ENCODE measurements at regions not wholly inside any gene's neighbourhood (a gene's known extent, or its start where the extent isn't known, plus 50 kb on each side); places are given as distances from the start of the nearest gene placed in this dataset.
"Not testable (repeated sequence)": the region's sequence is repeated elsewhere in the genome, so short reads cannot be mapped to it uniquely, and the experiment has no call there.

DNA sequence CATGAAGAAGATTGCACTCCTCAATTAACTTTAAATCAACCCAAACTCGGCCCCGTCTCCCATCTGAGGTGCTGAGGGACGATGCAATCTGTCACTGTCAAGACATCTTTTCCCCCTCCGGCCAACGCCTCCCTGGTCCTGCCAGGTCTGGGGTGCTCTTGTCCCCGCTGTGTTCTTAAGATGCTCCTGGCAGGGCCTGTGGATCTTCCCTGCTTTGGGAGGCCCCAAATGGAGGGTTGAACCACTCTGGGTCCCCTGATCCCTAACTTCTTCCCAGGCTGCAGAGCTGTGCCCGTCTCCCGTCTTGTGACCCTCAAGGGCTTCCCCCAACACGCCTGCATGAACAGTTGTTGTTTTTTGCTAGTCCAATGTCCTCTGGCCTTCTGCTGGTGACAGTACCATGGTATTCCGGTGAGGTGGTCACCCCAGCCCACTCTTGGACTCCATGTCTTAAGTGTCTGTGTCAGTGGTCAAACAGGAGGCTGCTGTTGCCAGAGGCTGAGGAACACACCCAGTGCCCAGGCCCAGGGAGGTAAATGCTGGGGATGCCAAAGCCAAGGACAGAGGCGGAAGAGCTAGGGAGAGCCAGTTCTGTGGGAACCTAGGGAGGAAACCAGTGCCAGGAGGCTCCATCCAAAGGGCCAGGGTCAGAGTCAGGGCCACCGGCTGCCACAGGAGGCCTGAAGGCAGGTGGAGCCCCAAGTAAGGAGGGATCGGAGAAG, 70.6 kb upstream of the SHANK2 start:
- 86% methylated on average over 13 of the region's 13 CpGs for WGBS
- Histone ChIP-seq H3K36me3 (ENCODE audit: control insufficient read depth in 2 of 2, insufficient read depth in 2 of 2, low read length in 1 of 2) (no peaks in the 10 kb centered on the region), H3K27ac (ENCODE audit: low read depth in 1 of 2, low read length in 1 of 2) (no peak overlapping the region), H3K27me3 (ENCODE audit: control insufficient read depth in 2 of 2, insufficient read depth in 1 of 2, low read length in 1 of 2) (no peaks in the 10 kb centered on the region), H3K9me3 (ENCODE audit: control insufficient read depth in 2 of 2, insufficient read depth in 1 of 2, low read length in 1 of 2) (peaks cover 0 to 3% of the 10 kb centered on the region in 2 donors), H3K4me1 (ENCODE audit: control insufficient read depth in 2 of 2, insufficient read depth in 2 of 2, low read length in 2 of 2) (no peaks in the 10 kb centered on the region), H3K4me3 (ENCODE audit: low read length in 2 of 2) (no peak overlapping the region)
- DNase-seq (ENCODE audit: low read depth in 6 of 9, low spot score in 9 of 9), result no peak

DNA sequence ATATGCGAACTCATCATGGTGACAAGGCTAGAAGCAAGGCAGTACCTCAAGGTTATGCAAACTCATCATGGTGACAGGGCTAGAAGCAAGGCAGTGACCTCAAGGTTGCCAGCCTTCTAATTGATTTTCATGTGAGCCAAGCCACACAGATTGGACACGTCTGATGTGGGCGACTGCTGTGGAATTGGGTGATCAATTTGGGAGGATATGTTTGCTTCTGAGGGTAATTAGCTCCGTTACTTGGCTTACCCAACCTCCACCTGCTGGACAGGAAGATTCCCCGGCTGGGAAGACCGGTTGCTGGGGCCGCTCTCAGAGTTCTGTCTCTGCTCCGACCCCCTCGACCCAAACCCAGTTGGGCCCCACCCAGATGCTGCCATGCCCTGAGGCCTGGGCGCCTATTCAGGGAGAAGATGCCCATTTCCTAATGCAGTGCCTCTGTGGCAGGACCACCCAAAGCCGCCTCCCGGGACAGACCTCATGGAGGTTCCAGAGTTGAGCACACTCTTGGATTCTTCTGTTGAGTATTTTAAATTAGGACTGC, 69.9 kb upstream of the SHANK2 start:
- Histone ChIP-seq H3K27me3 (ENCODE audit: control insufficient read depth in 2 of 2, insufficient read depth in 1 of 2, low read length in 1 of 2) (no peaks in the 10 kb centered on the region), H3K4me1 (ENCODE audit: control insufficient read depth in 2 of 2, insufficient read depth in 2 of 2, low read length in 2 of 2) (no peaks in the 10 kb centered on the region), H3K9me3 (ENCODE audit: control insufficient read depth in 2 of 2, insufficient read depth in 1 of 2, low read length in 1 of 2) (peaks cover 0 to 3% of the 10 kb centered on the region in 2 donors), H3K36me3 (ENCODE audit: control insufficient read depth in 2 of 2, insufficient read depth in 2 of 2, low read length in 1 of 2) (no peaks in the 10 kb centered on the region), H3K4me3 (ENCODE audit: low read length in 2 of 2) (no peak overlapping the region), H3K27ac (ENCODE audit: low read depth in 1 of 2, low read length in 1 of 2) (no peak overlapping the region)
- WGBS, result 92% methylated on average over 12 of the region's 12 CpGs
- DNase-seq (ENCODE audit: low read depth in 6 of 9, low spot score in 9 of 9), result no peak

DNA sequence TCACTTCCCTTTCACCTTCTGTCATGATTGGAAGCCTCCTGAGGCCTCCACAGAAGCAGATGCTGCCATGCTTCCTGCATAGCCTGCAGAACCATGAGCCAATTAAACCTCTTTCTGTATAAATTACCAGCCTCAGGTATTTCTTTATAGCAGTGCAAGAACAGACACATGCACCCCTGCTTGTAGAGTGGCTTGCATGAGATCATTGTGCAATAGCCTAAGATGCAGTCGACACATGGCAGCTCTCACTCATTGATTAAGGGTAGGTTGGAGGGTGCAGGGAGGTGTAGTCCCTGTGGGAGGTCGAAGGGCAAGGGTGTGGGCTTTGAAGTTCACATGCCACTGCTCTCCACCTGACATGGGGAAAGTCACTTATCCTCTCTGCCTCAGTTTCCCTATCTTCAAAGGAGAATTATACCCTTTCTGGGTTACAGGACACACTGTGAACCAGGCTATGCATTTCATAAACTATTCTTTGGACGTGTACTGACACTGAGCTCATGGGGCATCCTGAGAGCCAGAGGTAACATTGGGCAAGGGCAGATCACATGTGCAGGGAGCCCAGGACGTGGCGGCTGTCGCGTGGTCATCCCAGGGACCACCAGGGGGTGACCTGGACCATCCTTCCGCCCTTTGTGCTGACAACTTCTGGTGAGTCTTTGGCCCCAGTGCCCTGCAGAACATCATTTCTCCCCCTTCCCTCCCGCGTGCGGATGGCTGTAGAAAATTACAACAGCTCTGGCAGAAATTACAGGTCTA, 69.2 kb upstream of the SHANK2 start:
- Histone ChIP-seq H3K27ac (ENCODE audit: low read depth in 1 of 2, low read length in 1 of 2) (no peak overlapping the region), H3K36me3 (ENCODE audit: control insufficient read depth in 2 of 2, insufficient read depth in 2 of 2, low read length in 1 of 2) (no peaks in the 10 kb centered on the region), H3K9me3 (ENCODE audit: control insufficient read depth in 2 of 2, insufficient read depth in 1 of 2, low read length in 1 of 2) (peaks cover 0 to 3% of the 10 kb centered on the region in 2 donors), H3K4me3 (ENCODE audit: low read length in 2 of 2) (no peak overlapping the region), H3K4me1 (ENCODE audit: control insufficient read depth in 2 of 2, insufficient read depth in 2 of 2, low read length in 2 of 2) (no peaks in the 10 kb centered on the region), H3K27me3 (ENCODE audit: control insufficient read depth in 2 of 2, insufficient read depth in 1 of 2, low read length in 1 of 2) (no peaks in the 10 kb centered on the region)
- no peak for DNase-seq (ENCODE audit: low read depth in 6 of 9, low spot score in 9 of 9)
- WGBS, result 89% methylated on average over 11 of the region's 11 CpGs

DNA sequence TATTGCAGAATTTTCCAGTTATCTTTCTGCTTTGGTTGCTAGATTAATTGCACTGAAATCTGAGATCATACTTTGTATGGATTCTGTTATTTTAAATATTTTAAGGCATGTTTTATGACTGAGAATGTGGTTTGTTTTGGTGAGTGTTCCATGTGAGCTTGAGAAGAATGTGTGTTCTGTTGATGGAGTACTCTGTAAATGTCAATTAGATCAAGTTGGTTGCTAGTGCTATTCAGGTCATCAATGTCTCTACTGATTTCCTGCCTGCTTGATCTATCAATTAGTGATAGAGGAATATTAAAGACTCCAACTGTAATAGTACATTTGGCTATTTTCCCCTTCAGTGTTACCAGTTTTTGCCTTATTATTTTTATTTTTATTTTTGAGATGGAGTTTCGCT, 64.3 kb upstream of the SHANK2 start:
- Histone ChIP-seq H3K9me3 (ENCODE audit: control insufficient read depth in 2 of 2, insufficient read depth in 1 of 2, low read length in 1 of 2) (no peaks in the 10 kb centered on the region), H3K27me3 (ENCODE audit: control insufficient read depth in 2 of 2, insufficient read depth in 1 of 2, low read length in 1 of 2) (no peaks in the 10 kb centered on the region), H3K27ac (ENCODE audit: low read depth in 1 of 2, low read length in 1 of 2) (no peak overlapping the region), H3K4me3 (ENCODE audit: low read length in 2 of 2) (no peak overlapping the region), H3K4me1 (ENCODE audit: control insufficient read depth in 2 of 2, insufficient read depth in 2 of 2, low read length in 2 of 2) (no peaks in the 10 kb centered on the region), H3K36me3 (ENCODE audit: control insufficient read depth in 2 of 2, insufficient read depth in 2 of 2, low read length in 1 of 2) (no peaks in the 10 kb centered on the region)
- no peak for DNase-seq (ENCODE audit: low read depth in 6 of 9, low spot score in 9 of 9)
- WGBS, result 96% methylated on average over 1 of the region's 1 CpG

DNA sequence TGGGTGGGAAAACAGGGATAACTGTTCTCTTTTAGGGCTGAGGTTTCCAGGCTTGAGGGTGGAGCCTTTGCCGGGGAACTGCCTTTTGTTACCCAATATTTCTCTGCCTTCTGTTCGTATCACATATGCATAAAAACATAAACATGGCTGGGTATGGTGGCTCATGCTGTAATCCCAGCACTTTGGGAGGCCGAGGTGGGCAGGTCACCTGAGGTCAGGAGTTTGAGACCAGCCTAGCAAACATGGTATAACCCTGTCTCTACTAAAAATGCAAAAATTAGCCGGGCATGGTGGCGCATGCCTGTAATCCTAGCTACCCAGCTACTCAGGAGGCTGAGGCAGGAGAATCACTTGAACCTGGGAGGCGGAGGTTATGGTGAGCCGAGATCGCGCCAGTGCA, 60.2 kb upstream of the SHANK2 start:
- not testable (repeated sequence) for H3K4me1 ChIP-seq (ENCODE audit: control insufficient read depth in 2 of 2, insufficient read depth in 2 of 2, low read length in 2 of 2); H3K9me3 ChIP-seq (ENCODE audit: control insufficient read depth in 2 of 2, insufficient read depth in 1 of 2, low read length in 1 of 2); H3K27me3 ChIP-seq (ENCODE audit: control insufficient read depth in 2 of 2, insufficient read depth in 1 of 2, low read length in 1 of 2); DNase-seq (ENCODE audit: low read depth in 6 of 9, low spot score in 9 of 9); H3K27ac ChIP-seq (ENCODE audit: low read depth in 1 of 2, low read length in 1 of 2); H3K4me3 ChIP-seq (ENCODE audit: low read length in 2 of 2); H3K36me3 ChIP-seq (ENCODE audit: control insufficient read depth in 2 of 2, insufficient read depth in 2 of 2, low read length in 1 of 2)
- WGBS, result 90% methylated on average over 9 of the region's 9 CpGs

DNA sequence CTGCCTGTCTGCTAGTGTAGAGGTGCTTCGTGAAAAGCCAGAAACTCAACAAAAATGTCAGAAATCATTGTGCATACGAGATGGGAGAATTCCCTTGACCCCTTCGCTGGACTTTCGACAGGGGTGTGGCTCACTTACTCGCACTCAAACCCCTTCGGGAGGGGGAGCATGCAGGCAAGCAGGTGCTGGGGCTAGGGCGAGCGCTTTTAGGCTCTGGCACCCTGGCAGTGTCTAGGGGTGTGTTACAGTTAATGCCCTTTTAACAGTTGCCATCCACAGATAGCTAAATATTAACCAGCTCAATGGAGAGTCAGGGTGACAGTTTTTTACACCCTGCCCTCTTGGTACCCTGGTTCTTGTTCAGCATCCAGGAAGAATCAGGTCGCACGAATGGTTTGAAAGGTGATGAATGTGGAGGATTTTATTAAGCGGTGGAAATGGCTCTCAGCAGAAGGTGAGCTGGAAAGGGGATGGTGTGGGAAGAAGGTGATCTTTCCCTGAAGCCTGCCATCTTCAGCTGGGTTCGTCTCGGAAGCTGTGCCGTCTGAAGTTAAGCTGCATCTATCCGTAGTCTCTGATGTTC, 59.6 kb upstream of the SHANK2 start:
- H3K4me1 ChIP-seq (ENCODE audit: control insufficient read depth in 2 of 2, insufficient read depth in 2 of 2, low read length in 2 of 2), result no peaks in the 10 kb centered on the region
- H3K27me3 ChIP-seq (ENCODE audit: control insufficient read depth in 2 of 2, insufficient read depth in 1 of 2, low read length in 1 of 2), result no peaks in the 10 kb centered on the region
- no peak overlapping the region for H3K4me3 ChIP-seq (ENCODE audit: low read length in 2 of 2)
- 85% methylated on average over 15 of the region's 15 CpGs for WGBS
- H3K36me3 ChIP-seq (ENCODE audit: control insufficient read depth in 2 of 2, insufficient read depth in 2 of 2, low read length in 1 of 2), result no peaks in the 10 kb centered on the region
- H3K9me3 ChIP-seq (ENCODE audit: control insufficient read depth in 2 of 2, insufficient read depth in 1 of 2, low read length in 1 of 2), result peaks cover 0 to 1% of the 10 kb centered on the region in 2 donors
- H3K27ac ChIP-seq (ENCODE audit: low read depth in 1 of 2, low read length in 1 of 2), result no peak overlapping the region
- DNase-seq (ENCODE audit: low read depth in 6 of 9, low spot score in 9 of 9), result no peak

DNA sequence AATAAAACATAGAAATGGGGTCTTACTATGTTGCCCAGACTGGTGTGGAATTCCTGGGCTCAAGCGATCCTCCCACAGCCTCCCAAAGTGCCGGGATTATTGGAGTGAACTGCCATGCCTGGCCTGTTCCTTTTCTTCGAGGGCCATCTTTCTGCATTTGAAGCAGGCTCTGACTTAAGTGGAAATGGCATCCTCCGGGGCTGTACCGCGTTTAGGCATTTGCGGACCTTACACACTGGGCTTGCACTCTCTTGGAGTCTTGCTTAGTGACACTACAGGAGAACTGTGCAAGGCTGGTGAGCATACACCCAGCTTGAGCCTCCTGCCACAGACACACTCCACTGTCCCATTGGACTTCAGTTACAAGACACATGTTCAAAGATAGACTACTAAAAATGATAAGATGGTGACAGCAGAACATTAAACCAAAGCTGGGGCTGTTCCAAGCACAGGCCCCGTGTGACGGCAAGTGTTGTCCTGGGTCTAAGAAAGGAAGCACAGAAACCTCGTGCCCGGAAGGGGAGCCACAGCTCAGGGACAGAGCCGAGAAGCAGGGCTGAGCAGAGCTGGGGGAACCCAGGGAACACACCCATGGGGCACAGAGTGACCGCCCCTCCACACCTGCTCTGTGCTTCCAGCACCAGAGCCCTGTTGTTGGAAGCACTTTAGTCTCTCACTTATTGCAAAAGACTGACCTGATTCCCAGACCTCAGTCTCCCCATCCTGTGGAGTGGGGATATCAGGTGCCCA, 59.0 kb upstream of the SHANK2 start:
- no peaks in the 10 kb centered on the region for H3K4me1 ChIP-seq (ENCODE audit: control insufficient read depth in 2 of 2, insufficient read depth in 2 of 2, low read length in 2 of 2)
- H3K36me3 ChIP-seq (ENCODE audit: control insufficient read depth in 2 of 2, insufficient read depth in 2 of 2, low read length in 1 of 2), result no peaks in the 10 kb centered on the region
- H3K9me3 ChIP-seq (ENCODE audit: control insufficient read depth in 2 of 2, insufficient read depth in 1 of 2, low read length in 1 of 2), result peaks cover 0 to 1% of the 10 kb centered on the region in 2 donors
- no peaks in the 10 kb centered on the region for H3K27me3 ChIP-seq (ENCODE audit: control insufficient read depth in 2 of 2, insufficient read depth in 1 of 2, low read length in 1 of 2)
- WGBS, result 93% methylated on average over 13 of the region's 13 CpGs
- H3K27ac ChIP-seq (ENCODE audit: low read depth in 1 of 2, low read length in 1 of 2), result no peak overlapping the region
- no peak overlapping the region for H3K4me3 ChIP-seq (ENCODE audit: low read length in 2 of 2)
- DNase-seq (ENCODE audit: low read depth in 6 of 9, low spot score in 9 of 9), result no peak

DNA sequence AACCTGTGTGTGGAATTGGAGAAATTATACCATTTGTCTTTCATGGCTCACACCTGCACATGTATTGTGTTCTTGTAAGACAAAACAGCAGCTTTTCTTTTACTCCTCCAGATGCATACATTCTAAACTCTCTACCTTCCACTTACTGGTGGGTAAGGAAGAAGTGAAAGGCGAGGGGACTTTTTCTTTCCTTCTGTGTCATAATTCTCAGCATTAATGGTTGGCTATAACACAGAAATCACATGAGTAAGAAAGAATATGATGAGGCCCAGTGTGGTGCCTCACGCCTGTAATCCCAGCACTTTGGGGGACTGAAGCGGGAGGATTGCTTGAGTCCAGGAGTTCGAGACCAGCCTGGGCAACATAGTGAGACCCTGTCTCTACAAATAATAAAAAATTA, 57.8 kb upstream of the SHANK2 start:
- H3K27me3 ChIP-seq (ENCODE audit: control insufficient read depth in 2 of 2, insufficient read depth in 1 of 2, low read length in 1 of 2), result no peaks in the 10 kb centered on the region
- H3K27ac ChIP-seq (ENCODE audit: low read depth in 1 of 2, low read length in 1 of 2), result no peak overlapping the region
- peaks cover 0 to 1% of the 10 kb centered on the region in 2 donors for H3K9me3 ChIP-seq (ENCODE audit: control insufficient read depth in 2 of 2, insufficient read depth in 1 of 2, low read length in 1 of 2)
- no peaks in the 10 kb centered on the region for H3K4me1 ChIP-seq (ENCODE audit: control insufficient read depth in 2 of 2, insufficient read depth in 2 of 2, low read length in 2 of 2)
- no peaks in the 10 kb centered on the region for H3K36me3 ChIP-seq (ENCODE audit: control insufficient read depth in 2 of 2, insufficient read depth in 2 of 2, low read length in 1 of 2)
- 91% methylated on average over 4 of the region's 4 CpGs for WGBS
- H3K4me3 ChIP-seq (ENCODE audit: low read length in 2 of 2), result no peak overlapping the region
- no peak for DNase-seq (ENCODE audit: low read depth in 6 of 9, low spot score in 9 of 9)
